ENCODE measurements at regions not wholly inside any gene's neighbourhood (a gene's known extent, or its start where the extent isn't known, plus 50 kb on each side); places are given as distances from the start of the nearest gene placed in this dataset.

DNA sequence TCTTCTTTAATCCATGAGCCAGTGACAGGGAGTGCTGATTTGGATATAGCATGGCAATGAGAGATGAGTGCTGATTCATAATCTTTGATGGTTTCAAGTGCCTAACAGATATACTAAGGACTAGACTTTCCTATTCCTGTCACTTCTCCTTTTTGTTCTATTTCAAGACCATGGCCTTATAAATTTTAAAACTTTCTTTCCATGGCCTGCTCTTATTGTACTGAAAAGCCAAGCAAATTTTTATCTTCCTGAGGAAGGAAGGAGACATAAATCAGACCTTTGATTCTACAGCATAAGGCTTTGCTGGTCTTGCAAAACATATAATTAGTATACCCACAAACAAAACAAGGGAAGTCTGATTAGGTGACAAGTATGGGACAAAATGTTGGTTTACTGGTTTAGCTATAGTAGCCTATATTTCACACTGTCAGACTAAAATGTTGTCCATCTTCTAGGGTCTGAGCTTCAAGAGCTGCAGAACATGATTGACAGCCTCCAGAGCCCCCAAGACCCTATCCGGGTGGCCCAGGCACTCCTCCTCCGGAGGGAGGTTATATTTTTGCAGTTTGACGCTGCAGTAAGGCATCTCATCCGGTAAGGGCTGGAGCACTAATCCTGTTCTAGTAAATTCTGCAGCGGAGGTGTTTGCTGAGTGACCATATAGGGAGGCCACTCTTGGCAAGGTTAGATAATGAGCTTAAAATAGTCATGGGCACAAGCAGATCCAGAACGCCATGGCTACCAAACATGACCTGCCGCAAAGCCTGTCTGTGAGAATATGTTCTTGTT is 82.3 kb downstream of the CD164 start (continued):
- TF ChIP-seq, protein P1, sequence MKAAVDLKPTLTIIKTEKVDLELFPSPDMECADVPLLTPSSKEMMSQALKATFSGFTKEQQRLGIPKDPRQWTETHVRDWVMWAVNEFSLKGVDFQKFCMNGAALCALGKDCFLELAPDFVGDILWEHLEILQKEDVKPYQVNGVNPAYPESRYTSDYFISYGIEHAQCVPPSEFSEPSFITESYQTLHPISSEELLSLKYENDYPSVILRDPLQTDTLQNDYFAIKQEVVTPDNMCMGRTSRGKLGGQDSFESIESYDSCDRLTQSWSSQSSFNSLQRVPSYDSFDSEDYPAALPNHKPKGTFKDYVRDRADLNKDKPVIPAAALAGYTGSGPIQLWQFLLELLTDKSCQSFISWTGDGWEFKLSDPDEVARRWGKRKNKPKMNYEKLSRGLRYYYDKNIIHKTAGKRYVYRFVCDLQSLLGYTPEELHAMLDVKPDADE (IDR thresholded peaks at IDR 0.05), result no peak
- no peak for TF ChIP-seq EZH2 (IDR thresholded peaks at IDR 0.05; ENCODE audit: low read depth, unreplicated experiment)
- TF ChIP-seq, protein P2, sequence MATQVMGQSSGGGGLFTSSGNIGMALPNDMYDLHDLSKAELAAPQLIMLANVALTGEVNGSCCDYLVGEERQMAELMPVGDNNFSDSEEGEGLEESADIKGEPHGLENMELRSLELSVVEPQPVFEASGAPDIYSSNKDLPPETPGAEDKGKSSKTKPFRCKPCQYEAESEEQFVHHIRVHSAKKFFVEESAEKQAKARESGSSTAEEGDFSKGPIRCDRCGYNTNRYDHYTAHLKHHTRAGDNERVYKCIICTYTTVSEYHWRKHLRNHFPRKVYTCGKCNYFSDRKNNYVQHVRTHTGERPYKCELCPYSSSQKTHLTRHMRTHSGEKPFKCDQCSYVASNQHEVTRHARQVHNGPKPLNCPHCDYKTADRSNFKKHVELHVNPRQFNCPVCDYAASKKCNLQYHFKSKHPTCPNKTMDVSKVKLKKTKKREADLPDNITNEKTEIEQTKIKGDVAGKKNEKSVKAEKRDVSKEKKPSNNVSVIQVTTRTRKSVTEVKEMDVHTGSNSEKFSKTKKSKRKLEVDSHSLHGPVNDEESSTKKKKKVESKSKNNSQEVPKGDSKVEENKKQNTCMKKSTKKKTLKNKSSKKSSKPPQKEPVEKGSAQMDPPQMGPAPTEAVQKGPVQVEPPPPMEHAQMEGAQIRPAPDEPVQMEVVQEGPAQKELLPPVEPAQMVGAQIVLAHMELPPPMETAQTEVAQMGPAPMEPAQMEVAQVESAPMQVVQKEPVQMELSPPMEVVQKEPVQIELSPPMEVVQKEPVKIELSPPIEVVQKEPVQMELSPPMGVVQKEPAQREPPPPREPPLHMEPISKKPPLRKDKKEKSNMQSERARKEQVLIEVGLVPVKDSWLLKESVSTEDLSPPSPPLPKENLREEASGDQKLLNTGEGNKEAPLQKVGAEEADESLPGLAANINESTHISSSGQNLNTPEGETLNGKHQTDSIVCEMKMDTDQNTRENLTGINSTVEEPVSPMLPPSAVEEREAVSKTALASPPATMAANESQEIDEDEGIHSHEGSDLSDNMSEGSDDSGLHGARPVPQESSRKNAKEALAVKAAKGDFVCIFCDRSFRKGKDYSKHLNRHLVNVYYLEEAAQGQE (IDR thresholded peaks at IDR 0.05; ENCODE audit: unreplicated experiment), result no peak
- TF ChIP-seq STAT1 (IDR thresholded peaks at IDR 0.05; ENCODE audit: unreplicated experiment), result no peak
- TF ChIP-seq EZH2phosphoT487 (IDR thresholded peaks at IDR 0.05; ENCODE audit: unreplicated experiment), result no peak
- no peak for TF ChIP-seq ZNF114 (CRISPR knock-in tag; IDR thresholded peaks at IDR 0.05)

DNA sequence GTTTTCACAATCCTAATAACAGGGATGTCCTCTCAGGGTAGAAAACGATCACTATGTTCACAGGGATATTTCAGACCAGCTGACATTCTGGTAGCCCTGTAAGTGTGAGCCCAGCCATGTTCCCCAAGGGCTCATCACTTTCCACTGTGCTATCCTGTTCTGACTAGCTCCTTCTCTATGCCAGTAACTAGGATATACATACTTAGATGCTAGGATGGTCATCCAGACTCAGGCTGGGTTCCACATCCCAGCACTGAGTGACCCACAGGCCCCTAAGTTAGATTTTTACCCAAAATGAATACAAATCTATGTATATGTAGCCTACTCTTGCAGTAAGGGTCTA is 83.0 kb downstream of the CD164 start:
- Histone ChIP-seq H3K79me2 (replicated peaks; ENCODE audit: insufficient read depth) (no peaks in the 10 kb centered on the region), H3K27me3 (ENCODE audit: insufficient read depth) (no peaks in the 10 kb centered on the region), H3K36me3 (ENCODE audit: insufficient read depth) (no peaks in the 10 kb centered on the region), H3K4me2 (no peak overlapping the region), H3K4me3 (no peak overlapping the region), H3K9me2 (ENCODE audit: insufficient read depth) (no peaks in the 10 kb centered on the region), H4K20me1 (replicated peaks; ENCODE audit: insufficient read depth) (no peaks in the 10 kb centered on the region), H2AFZ (no peak overlapping the region), H3K27ac (ENCODE audit: low read depth) (no peak overlapping the region), H3K4me1 (ENCODE audit: insufficient read depth) (peaks cover 3% of the 10 kb centered on the region; the same call in 1 of the 2 replicates), H3F3A (replicated peaks; ENCODE audit: low read depth) (no peaks in the 10 kb centered on the region)
- ATAC-seq, result no peak
- TF ChIP-seq JUNB (IDR thresholded peaks at IDR 0.05; ENCODE audit: unreplicated experiment) (no peak), ZNF331 (CRISPR knock-in tag; IDR thresholded peaks at IDR 0.05; ENCODE audit: low read depth) (no peak), EZH2phosphoT487 (IDR thresholded peaks at IDR 0.05; ENCODE audit: unreplicated experiment) (no peak)
- TF ChIP-seq, protein P3, sequence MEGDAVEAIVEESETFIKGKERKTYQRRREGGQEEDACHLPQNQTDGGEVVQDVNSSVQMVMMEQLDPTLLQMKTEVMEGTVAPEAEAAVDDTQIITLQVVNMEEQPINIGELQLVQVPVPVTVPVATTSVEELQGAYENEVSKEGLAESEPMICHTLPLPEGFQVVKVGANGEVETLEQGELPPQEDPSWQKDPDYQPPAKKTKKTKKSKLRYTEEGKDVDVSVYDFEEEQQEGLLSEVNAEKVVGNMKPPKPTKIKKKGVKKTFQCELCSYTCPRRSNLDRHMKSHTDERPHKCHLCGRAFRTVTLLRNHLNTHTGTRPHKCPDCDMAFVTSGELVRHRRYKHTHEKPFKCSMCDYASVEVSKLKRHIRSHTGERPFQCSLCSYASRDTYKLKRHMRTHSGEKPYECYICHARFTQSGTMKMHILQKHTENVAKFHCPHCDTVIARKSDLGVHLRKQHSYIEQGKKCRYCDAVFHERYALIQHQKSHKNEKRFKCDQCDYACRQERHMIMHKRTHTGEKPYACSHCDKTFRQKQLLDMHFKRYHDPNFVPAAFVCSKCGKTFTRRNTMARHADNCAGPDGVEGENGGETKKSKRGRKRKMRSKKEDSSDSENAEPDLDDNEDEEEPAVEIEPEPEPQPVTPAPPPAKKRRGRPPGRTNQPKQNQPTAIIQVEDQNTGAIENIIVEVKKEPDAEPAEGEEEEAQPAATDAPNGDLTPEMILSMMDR (conservative IDR thresholded peaks at IDR 0.05; ENCODE audit: low read depth in 2 of 2), result no peak
- Mint-ChIP-seq H3K27me3 (ENCODE audit: insufficient read depth, low read depth, poor library complexity) (peaks cover 4% of the 10 kb centered on the region), H3K36me3 (ENCODE audit: low read depth) (no peaks in the 10 kb centered on the region), H3K27ac (no peak overlapping the region), H3K4me1 (peaks cover 33% of the 10 kb centered on the region), H3K4me3 (no peak overlapping the region), H3K9me3 (no peaks in the 10 kb centered on the region)
- no peak for DNase-seq (ENCODE audit: low spot score)
